GM18499 (cell line): ENCODE measurements at regions not wholly inside any gene's neighbourhood (a gene's known extent, or its start where the extent isn't known, plus 50 kb on each side); places are given as distances from the start of the nearest gene placed in this dataset.
"Not testable (repeated sequence)": the region's sequence is repeated elsewhere in the genome, so short reads cannot be mapped to it uniquely, and the experiment has no call there.

Source experiments
- ATAC-seq: cut with Tn5 transposase; IDR thresholded peaks from one replicate; pipeline ENCODE4 v1.9.1; 2021; ENCODE audit warnings: moderate number of reproducible peaks; ENCODE audit not compliant: insufficient read depth, unreplicated experiment

- ATAC-seq: no peak
Observed at GRCh38 chr7:119886007-119886406, 387.0 kb upstream of the KCND2 start.

- not testable (repeated sequence) for ATAC-seq
Observed at GRCh38 chr7:119886525-119886924, 386.4 kb upstream of the KCND2 start.

DNA sequence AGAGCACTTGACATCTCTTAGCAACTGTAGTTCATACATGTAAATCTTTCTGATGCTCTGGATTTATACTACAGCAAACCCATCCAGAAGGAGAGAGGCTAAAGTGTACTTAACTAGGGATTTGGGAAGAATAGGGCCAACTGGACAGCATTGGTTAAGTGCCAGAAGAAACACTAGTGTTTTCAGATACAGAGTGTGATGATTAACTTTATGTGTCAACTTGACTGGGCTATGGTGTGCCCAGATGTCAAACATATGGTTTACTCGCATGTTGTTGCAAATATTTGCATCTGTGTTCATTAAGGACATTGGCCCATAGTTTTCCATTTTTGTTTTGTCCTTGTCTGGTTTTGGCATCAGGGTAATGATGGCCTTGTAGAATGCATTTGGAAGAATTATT is 384.7 kb upstream of the KCND2 start:
- no peak for ATAC-seq

- no peak for ATAC-seq
Observed at GRCh38 chr7:119890631-119891030, 382.3 kb upstream of the KCND2 start.

GRCh38 chr7:119895320-119895719 is 377.7 kb upstream of the KCND2 start:
- no peak for ATAC-seq

DNA sequence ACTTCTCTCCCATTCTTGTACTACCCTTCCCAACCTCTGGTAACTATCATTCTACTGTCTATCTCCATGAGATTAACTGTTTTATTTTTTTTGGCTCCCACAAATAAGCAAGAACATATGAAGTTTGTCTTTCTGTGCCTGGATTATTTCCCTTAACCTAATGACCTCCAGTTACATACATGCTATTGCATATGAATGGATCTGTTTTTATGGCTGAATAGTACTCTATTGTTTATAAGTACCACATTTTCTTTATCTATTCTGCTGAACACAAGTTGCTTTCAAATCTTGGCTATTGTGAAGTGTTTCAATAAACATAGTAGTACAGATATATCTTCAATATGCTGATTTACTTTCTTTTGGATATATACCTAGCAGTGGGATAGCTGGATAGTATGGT is 376.6 kb upstream of the KCND2 start:
- no peak for ATAC-seq

DNA sequence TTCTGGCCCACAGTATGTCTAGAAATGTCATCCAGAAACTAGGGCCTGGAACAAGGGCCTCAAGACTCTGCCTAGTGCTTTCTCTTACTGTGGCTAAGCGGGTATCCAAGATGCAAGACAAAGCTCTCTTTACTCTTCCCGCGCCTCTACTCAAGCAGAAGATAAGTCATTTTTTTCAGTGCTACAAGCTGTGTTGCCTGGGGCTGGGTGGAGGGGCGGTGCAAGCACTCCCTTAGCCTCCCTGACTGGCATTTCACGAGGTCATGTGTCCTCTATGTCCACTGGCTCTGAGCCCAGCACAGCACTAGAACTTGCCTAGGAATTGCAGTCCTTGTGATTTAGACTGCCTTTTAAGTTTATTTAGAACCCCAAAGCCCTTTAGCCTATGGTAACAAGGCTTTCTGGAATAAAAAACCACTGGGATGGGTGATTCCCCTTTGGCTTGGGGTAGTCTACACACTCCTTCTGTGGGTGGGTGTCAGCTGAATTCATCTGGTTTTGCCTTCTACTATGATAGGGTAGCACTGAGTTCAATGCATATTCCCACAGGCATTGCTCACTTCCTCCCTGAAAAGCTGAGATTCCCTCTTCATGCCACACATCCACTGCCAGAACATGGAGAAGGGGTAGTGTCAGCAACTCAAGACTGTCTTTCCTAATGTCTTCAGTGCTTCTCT is 371.8 kb upstream of the KCND2 start:
- ATAC-seq: no peak

GRCh38 chr7:119903085-119903484 is 369.9 kb upstream of the KCND2 start:
- ATAC-seq: no peak

DNA sequence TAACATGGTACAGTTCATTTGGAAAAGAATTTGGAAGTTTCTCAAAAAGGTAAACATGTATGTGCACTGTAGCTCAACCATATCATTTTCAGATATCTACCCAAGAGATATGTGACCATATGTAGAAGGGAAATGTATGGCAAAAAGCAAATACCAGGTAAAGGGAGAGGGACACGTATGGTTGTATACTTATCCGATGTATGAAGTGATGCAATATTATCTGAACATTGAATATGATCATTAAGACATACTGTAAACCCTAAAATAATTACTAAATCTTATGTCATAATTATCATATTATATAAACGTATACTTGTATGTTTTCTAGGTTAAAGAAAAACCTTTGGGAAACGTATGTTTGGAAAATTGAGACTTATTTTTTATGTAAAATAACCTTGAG is 367.5 kb upstream of the KCND2 start:
- no peak for ATAC-seq

- no peak for ATAC-seq
Observed at GRCh38 chr7:119908948-119909347, 364.0 kb upstream of the KCND2 start.

GRCh38 chr7:119914119-119914518 is 358.9 kb upstream of the KCND2 start:
- not testable (repeated sequence) for ATAC-seq

- no peak for ATAC-seq
Observed at GRCh38 chr7:119916501-119916900, 356.5 kb upstream of the KCND2 start.

- no peak for ATAC-seq
Observed at GRCh38 chr7:119918185-119918584, 354.8 kb upstream of the KCND2 start.

GRCh38 chr7:119919986-119920385 is 353.0 kb upstream of the KCND2 start:
- no peak for ATAC-seq

DNA sequence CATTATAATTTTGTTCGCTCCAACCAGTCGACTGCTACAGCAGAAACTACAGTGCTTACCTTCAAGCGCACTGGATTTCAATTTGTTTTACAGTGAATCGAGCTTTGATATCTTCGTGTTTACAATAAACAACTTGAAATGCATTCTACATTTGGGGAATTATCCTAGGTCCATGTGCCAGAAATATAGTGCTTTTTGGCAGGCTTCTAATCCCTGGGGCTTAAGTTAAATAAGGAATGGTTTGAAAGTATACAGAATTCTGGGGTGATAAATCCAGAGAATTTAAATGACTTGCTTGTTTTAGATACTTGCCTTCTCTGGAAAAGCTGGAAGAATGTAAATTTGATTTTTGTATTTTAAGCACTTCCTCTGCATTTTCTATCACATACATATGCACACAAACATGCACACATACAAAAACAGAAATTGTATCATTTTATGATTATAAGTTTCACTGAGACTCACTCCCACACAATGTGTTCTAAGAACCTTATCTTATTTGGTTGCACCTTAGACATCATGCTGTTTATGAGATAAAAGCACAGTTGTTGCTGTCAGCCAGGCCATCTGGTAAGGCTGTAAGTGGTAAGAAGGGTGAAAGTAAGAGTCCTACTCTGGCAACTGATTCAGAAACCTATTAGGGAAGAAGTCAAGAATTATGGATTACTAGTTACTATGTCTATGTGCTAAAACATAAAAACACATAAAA is 347.2 kb upstream of the KCND2 start:
- no peak for ATAC-seq

- ATAC-seq: no peak
Observed at GRCh38 chr7:119929891-119930290, 343.1 kb upstream of the KCND2 start.

DNA sequence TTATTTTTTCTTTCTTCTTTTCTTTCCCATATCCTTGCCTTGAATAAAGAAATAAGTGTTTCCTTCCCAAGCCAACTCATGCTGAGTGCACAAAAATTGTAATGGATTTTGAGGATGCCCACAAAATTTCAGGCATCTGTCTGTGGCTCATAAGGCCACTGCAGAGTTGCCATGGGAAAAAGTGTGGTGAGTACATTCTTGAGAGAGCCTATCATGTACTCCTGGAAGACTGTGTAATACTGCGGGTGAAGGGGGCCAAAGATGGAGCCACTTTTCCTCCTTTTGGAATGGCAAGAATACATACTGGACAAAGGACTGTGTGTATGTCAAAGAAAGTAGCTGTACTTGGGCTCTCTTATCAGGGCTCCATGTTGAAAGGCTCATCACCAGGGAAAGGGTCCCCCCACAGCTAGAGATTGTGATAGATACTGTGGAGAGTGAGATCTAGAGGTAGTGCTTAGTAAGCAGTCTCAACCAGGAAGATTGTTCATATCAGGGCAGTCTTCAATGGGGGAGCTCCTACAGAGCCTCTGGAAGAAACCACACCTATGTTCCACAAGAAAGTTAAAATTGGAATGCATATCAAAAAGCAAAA is 341.6 kb upstream of the KCND2 start:
- ATAC-seq: no peak

GRCh38 chr7:119935418-119936025 is 337.5 kb upstream of the KCND2 start:
- peak; percentile 61 for ATAC-seq

DNA sequence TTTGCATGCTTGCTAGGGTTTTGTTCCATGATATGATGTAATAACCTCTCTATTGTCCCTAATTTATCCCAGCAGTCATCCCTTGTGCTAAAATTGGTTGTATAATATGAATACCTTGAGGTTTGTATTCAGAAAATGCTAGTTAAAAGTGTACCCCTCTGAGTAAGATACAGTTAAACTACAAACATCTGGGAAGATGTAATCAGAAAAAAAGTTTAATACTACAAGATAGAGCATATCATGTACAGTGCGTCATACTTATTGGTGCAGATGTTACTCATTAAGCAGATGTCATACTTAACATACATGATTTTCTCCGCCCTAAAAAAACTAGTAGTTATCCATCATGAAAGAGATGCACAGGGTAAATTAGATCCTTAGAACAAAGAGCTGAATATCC is 336.1 kb upstream of the KCND2 start:
- no peak for ATAC-seq

GRCh38 chr7:119937745-119938144 is 335.2 kb upstream of the KCND2 start:
- no peak for ATAC-seq

DNA sequence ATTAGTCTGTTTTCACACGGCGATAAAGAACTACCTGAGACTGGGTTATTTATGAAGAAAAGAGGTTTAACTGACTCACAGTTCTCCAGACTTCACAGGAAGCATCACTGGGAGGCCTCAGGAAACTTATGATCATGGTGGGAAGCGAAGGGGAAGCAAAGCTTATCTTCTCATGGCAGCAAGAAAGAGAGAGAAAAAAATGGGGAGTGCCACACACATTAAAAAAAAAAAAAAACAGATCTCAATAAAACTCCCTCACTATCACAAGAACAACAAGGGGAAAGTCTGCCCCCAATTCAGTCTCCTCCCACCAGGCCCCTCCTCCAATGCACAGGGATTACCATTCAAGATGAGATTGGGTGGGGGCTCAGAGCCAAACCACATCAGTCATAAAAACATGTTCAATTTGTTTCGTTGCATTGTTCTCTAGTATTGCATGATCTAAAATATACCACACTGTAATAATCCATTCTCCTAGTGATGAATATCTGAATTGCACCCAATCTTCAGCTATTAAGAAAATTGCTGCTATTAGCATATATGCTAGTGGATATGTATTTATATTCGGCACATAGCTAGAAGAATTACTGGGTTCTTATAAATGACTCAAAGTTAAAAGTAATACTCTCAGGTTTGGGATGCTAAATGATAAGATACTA is 328.9 kb upstream of the KCND2 start:
- ATAC-seq: no peak
